ENCODE measurements at regions not wholly inside any gene's neighbourhood (a gene's known extent, or its start where the extent isn't known, plus 50 kb on each side); places are given as distances from the start of the nearest gene placed in this dataset.

- H3K36me3 ChIP-seq (replicated peaks), result no peaks in the 10 kb centered on the region
- no peak for TF ChIP-seq CTCF (IDR thresholded peaks at IDR 0.05; ENCODE audit: low read depth, low read length, missing control alignments)
- no peak overlapping the region for H3K27ac ChIP-seq
- H3K27me3 ChIP-seq (replicated peaks), result no peaks in the 10 kb centered on the region
- H3K4me3 ChIP-seq (ENCODE audit: low read depth, low read length), result no peak overlapping the region
- in situ Hi-C loops (cut with HindIII; ENCODE audit: low pct_ligation_motif_present, low sequenced_read_pairs), result no loop called here
- DNase-seq, result no peak
Observed at GRCh38 chr6:91822581-91822980, 1235.7 kb upstream of the MAP3K7 start.

GRCh38 chr6:91816335-91816734, 1229.5 kb upstream of the MAP3K7 start:
- no peak for DNase-seq
- Histone ChIP-seq H3K27me3 (replicated peaks) (no peaks in the 10 kb centered on the region), H3K36me3 (replicated peaks) (no peaks in the 10 kb centered on the region), H3K27ac (no peak overlapping the region), H3K4me3 (ENCODE audit: low read depth, low read length) (no peak overlapping the region)
- in situ Hi-C loops (cut with HindIII; ENCODE audit: low pct_ligation_motif_present, low sequenced_read_pairs), result no loop called here
- TF ChIP-seq CTCF (IDR thresholded peaks at IDR 0.05; ENCODE audit: low read depth, low read length, missing control alignments), result no peak

- H3K27ac ChIP-seq, result no peak overlapping the region
- TF ChIP-seq CTCF (IDR thresholded peaks at IDR 0.05; ENCODE audit: low read depth, low read length, missing control alignments), result no peak
- H3K36me3 ChIP-seq (replicated peaks), result no peaks in the 10 kb centered on the region
- in situ Hi-C loops (cut with HindIII; ENCODE audit: low pct_ligation_motif_present, low sequenced_read_pairs), result no loop called here
- no peaks in the 10 kb centered on the region for H3K27me3 ChIP-seq (replicated peaks)
- H3K4me3 ChIP-seq (ENCODE audit: low read depth, low read length), result no peak overlapping the region
- DNase-seq, result no peak
Observed at GRCh38 chr6:91813641-91814040, 1226.8 kb upstream of the MAP3K7 start.

GRCh38 chr6:91812596-91813274, 1225.9 kb upstream of the MAP3K7 start:
- Histone ChIP-seq H3K4me3 (ENCODE audit: low read depth, low read length) (no peak overlapping the region), H3K36me3 (replicated peaks) (no peaks in the 10 kb centered on the region), H3K27me3 (replicated peaks) (no peaks in the 10 kb centered on the region), H3K27ac (no peak overlapping the region)
- DNase-seq, result no peak
- in situ Hi-C loops (cut with HindIII; ENCODE audit: low pct_ligation_motif_present, low sequenced_read_pairs), result no loop called here
- no peak for TF ChIP-seq CTCF (IDR thresholded peaks at IDR 0.05; ENCODE audit: low read depth, low read length, missing control alignments)

- H3K27me3 ChIP-seq (replicated peaks), result no peaks in the 10 kb centered on the region
- TF ChIP-seq CTCF (IDR thresholded peaks at IDR 0.05; ENCODE audit: low read depth, low read length, missing control alignments), result no peak
- no peaks in the 10 kb centered on the region for H3K36me3 ChIP-seq (replicated peaks)
- DNase-seq, result no peak
- in situ Hi-C loops (cut with HindIII; ENCODE audit: low pct_ligation_motif_present, low sequenced_read_pairs), result no loop called here
- H3K27ac ChIP-seq, result no peak overlapping the region
- H3K4me3 ChIP-seq (ENCODE audit: low read depth, low read length), result no peak overlapping the region
Observed at GRCh38 chr6:91804981-91805380, 1218.1 kb upstream of the MAP3K7 start.

- in situ Hi-C loops (cut with HindIII; ENCODE audit: low pct_ligation_motif_present, low sequenced_read_pairs), result no loop called here
- DNase-seq, result no peak
- Histone ChIP-seq H3K27me3 (replicated peaks) (no peaks in the 10 kb centered on the region), H3K36me3 (replicated peaks) (no peaks in the 10 kb centered on the region), H3K27ac (no peak overlapping the region), H3K4me3 (ENCODE audit: low read depth, low read length) (no peak overlapping the region)
- no peak for TF ChIP-seq CTCF (IDR thresholded peaks at IDR 0.05; ENCODE audit: low read depth, low read length, missing control alignments)
Observed at GRCh38 chr6:91802431-91802830, 1215.6 kb upstream of the MAP3K7 start.

Measured in brain microvascular endothelial cell (primary cell).